HG02981 (cell line): ENCODE measurements at regions not wholly inside any gene's neighbourhood (a gene's known extent, or its start where the extent isn't known, plus 50 kb on each side); places are given as distances from the start of the nearest gene placed in this dataset.

Experiments used
- ATAC-seq: cut with Tn5 transposase; IDR thresholded peaks from one replicate; pipeline ENCODE4 v1.9.1; 2021; ENCODE audit warnings: mild to moderate bottlenecking, moderate library complexity; ENCODE audit not compliant: unreplicated experiment

DNA sequence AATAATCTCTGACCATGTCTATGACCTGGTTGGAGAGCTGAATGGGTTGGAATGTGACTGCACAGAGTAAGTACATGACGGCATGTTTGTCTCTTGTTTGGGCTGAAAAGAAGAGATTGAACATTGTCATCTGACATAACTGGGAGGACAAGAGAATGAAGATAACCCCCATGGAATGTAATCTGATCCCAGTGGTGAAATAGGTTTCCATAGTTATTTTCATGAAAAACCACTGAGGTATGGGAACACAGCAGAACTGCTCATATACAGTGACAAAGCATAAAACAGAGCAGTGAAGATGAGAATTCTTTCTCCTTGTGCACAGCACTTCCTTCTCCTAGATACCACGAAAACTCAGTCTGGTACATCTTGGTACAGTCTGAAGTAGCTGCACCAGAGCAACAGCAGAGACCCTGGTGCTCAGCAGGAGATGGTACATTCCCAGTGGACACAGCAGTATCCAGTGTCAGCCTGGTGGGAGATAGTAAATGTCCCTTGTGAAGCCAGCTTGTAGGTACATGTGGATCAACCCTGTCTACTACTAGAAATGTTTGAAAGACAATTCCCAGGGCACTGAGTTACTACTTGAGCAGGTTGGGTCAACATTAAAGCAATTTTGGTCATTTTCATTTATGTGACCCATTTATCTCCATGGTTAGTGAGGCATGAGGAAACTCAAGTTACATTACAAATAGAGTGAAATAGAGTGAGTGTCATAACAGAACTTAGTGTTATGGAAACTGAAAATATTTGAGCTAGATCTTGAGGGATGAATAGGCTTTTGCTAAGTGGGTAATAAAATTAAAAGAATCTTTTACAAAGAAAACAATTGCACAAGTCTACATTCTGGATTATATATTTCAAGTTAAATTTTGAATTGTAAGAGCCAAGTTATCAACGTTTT, 178.3 kb downstream of the SUCNR1 start:
- peak; percentile 68 for ATAC-seq

DNA sequence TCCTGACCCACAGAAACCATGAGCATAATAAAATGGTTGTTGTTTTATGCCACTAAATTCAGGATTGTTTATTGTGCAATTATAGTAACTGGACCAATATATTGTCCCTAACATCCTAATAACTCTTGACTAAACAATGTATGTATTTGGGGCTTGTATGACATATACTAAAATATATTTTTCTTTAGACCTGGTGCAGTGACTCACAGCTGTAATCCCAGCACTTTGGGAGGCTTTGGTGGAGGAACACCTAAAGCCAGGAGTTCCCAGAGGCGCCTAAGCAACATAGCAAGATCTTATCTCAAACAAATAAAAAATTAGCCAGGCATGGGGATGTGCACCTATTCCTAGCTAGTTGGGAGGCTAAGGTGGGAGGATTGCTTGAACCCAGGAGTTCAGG, 180.4 kb downstream of the SUCNR1 start:
- ATAC-seq, result no peak

DNA sequence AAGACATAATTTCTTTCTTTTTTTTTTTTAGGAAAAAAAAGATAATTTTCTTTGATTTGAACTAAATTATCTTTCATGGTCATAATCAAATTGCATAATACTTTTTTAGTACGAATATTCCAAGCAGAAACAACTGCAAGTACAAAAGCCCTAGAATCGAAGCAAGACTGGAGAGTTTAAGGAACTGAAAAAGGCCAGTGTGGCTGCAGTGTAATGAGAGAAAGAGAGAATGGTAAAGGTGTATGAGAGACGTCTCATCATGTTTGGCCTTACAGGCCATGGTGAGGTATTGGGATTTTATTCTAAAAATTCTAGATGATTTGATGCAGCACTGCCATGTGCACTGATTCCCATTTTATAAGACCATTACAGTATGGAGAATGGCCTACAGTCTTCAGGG, 180.9 kb downstream of the SUCNR1 start:
- ATAC-seq, result no peak

DNA sequence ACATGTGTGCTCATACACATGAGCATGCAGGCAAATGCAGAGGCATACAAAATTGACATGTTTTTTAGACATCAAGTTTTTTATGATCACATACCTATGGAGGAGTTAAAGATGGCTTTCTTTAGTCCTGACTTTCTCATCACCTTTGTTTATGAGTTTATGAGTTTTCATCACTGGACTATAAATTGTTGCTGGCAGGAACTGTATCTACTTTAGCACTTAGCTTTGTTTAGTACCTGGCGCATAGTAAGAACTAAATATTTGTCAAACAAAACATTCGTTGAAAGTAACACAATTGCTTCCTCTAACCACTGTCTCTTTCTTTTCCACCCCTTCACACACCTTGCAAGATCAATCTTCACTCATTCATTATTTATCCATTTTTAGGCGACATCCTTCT, 182.6 kb downstream of the SUCNR1 start:
- no peak for ATAC-seq

DNA sequence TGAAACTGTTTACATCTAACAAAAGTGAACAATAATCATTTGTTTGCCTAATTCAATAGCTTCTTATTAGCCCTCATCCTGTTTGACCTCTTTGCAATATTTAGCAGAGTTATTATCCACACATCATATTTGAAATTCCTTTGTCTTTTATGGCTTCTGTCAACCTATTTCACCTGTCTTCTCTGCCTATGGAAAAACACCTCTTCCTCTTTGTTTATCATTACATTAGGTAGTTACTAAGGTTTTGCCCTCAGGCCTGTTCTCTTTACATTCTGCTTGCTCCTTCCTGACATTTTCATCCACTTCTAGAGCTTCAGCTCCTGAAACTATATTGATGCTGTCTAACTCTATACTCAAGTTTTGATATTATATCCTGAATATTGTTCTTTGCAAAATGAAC, 183.0 kb downstream of the SUCNR1 start:
- ATAC-seq, result no peak

DNA sequence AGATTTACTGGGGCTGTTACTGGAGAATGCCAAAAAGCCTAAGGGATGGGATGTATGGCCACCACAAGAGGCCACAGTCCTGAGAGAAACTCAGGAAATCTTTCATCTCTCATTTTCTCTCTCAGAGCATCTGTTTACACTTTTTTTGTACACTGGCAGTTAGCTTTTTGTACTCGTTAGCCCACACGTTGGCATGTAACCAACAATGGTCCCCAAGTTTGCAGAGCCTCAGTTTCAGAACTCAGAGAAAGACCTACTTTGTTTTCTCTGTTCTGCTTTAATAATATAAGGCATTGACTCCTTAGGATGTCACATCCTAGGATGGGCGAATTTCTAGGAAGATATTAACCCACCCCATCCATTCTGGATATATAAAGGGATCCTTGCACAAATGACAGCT, 183.5 kb downstream of the SUCNR1 start:
- ATAC-seq, result no peak

DNA sequence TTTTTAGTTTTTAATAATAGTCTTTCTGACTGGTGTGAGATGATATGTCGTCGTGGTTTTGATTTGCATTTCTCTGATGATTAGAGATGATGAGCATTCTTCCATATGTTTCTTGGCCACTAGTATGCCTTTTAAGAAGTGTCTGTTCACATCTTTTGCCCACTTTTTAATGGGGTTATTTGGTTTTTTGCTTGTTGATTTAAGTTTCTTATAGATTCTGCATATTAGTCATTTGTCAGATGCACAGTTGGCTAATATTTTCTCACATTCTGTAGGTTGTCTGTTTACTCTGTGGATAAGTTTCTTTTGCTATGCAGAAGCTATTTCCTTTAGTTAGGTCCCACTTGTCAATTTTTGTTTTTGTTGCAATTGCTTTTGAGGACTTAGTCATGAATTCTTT, 185.4 kb downstream of the SUCNR1 start:
- no peak for ATAC-seq

DNA sequence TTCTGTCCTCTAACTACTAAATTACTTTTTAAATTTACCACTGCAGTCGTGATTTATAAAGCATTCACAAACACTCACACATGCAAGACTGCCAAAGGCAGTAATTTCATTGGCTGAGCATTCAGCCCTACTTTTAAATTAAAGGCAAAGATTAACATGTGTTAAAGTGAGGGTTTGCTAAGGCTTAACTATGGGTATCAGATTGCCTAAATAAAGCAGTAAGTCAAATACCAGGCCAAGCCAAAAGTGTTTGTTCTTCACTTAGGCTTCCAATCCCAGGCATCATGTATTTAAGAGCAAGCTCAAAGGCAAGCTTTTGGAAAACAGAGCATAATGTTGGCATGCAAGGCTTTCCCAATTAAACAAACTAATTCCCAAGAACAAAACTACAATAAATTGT, 187.3 kb downstream of the SUCNR1 start:
- ATAC-seq, result no peak

DNA sequence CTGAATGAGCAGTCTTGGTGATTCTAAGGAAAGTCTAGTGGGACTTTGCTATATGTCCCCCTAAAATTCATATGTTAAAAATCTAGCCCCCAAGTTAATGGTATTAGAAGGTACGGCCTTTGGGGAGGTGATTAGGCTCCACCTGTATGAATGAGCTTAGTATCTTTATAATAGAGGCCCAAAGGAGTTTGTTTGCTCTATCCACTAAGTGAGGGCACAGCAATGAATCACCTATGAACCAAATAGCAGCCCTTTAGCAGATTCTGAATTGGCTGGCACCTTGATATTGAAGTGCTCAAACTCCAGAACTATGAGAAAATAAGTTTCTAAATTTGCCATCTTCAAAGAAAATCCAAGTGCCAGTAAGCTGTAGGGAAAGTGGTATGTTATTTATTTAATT, 187.9 kb downstream of the SUCNR1 start:
- no peak for ATAC-seq

DNA sequence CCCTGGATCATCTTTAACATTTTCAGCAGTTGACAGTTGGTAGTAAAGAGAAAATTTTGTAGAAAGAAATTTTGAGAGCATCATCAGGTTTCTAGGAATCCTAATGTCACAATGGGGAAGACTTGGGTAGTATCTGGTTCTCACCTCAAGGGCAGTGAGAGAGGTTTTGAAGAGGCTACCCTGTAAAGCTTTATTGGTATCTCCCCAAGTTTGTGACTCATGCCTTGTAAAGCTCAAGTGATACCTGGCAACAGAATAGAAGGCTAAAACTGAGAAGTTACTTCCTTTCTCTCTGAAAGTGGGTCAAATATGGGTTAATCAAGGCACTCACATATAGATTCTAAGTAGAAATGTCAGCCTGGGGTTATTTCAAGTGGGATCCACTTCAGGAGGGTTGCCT, 196.4 kb downstream of the SUCNR1 start:
- no peak for ATAC-seq

DNA sequence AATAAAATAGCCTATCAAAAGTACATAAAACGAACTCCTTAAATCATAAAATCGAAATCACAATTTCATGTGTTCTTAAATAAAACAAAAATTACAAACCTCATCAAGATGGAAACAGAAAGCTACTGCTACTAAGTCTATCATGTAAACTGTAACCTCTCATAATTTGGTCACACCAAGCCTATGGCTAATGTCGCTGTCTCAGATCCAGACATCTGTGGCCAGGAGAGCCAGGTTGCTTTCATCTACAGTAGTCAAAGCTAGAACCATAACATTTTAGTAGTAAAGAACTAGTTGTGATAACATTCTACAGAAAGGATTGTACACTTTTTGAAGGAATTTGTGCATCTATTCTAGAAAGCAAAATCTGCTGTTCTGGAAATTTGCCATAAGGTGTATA, 197.4 kb upstream of the MBNL1 start:
- no peak for ATAC-seq

DNA sequence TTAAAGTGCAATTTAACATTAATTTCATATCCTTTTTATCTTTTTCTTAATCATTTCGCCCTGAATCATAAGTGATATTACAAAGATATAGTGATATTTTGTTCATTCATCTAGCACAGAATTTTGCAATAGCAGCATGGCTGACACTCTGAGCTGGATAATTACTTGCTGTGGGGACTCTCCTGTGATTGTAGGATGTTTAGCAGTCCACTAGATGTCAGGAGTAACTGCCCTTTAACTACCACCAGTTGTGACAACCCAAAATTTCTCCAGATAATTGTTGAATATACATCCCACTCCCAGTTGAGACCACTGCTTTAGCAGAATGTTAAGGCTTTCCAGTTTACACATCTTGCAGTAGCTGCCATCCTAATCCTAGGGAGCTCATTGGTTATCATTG, 196.8 kb upstream of the MBNL1 start:
- ATAC-seq, result peak; percentile 63

DNA sequence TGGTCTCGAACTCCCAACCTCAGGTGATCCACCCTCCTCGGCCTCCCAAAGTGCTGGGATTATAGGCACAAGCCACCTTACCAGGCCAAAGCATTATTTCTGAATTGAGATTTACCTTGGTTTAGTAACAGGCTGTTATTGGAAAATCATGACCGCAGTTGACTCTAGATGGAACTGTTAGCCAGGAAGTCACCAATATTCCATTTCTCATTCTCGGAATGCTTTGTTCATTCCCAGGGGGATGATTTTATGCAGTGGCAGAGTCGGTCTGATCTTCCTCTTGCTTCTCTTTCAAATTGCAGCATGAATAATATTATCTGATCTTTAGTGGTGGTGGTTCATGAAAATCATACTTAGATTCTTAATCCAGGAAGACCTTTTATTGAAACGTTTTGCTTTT, 195.5 kb upstream of the MBNL1 start:
- no peak for ATAC-seq

DNA sequence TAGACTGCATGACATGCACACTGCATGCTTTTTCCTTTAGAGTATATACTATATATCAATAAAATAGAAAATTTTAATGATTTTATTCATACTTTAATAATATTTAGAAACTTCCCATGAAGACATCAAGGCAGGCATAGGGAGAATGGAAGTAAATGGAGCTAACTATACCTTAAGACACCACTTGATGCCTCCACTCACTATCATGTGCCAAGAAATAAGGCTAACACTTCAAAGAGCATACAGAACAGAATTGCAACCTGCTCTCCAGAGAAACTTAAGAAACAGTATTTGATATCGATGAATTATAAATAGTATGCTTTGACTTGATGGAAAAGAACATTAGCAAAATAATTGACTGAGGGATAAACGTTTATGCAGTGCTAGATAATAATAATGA, 192.6 kb upstream of the MBNL1 start:
- no peak for ATAC-seq

DNA sequence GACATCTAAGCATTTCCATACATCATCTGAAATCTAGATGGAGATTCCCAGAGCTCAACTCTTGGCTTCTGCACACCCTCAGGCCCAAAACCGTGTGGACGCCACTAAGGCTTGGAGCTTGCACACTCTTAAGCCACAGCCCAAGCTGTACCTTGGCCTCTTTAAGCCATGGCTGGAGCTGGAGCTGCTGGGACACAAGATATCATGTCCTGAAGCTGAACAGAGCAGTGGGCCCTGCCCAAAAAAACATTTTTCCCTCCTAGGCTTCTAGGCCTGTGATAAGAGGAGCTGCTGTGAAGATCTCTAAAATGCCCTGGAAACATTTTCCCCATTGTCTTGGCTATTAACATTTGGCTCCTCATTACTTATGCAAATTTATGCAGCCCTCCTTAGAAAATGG, 188.7 kb upstream of the MBNL1 start:
- ATAC-seq, result no peak

DNA sequence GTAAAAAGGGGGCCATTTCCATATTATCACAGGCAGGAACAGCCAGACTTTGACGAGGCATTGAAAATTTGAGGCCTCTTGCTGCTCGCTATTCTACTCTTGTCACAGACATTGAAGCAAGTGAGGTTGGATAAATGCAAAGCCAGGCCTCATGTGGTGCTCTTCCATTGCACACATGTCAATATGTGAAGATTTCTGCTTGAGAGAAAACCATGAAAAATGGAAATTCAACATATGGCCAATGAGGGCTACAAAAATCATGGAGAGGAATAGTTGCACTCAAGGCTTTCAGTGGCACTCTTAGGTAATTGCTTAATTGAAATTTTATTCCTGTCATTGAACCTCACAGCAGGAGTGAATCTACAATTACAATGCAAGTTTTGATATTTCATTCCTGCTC, 185.6 kb upstream of the MBNL1 start:
- ATAC-seq, result no peak

DNA sequence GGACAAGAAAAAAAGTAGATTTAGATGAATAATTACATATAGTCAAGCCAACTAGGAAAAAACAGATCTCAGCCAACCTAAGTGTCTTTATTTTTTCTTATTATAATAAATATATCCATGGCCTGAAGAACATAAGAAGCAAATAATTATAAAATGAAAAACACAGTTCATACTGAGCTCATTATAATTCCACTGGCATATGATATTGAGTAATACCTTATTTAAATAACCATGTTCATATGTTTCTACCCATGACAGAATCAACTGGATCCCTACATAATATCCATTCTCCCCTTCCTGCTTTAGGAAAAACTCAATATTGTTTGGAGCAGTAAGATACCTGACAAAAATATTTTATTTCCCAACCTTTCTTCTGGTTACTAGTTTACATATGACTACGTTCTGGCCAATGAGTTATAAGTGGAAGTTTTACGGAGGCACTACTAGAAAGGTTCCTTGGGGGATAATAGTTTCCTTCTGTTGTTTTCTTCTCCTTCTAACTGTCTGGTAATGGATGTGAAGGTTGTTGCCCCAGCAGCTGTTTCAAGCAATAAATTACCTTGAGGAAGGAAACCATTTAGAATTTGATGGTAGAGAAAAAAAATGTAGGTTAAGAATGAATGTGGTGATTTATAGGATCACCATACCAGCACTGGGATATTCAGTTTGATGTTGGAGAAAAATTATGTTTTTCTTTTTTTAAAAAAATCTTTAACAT, 184.1 kb upstream of the MBNL1 start:
- no peak for ATAC-seq

DNA sequence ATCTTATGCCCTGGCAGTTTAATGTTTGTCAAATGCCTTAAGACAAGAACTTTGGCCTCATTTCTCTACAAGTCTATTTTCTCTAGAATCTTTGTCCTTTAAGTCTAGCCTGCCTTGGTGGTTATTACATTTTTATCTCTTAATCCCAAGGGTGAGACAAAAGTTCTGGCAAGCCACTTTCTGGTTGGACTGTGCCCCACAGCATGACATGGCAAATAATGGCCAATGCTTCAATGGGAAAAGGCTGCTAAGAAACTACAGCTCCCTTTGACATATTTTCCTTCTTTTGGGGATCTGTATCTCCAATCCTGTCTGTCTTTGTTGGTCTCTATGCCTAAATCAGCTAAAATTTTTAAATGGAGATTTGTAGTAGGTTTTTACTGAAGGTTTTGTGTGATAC, 181.6 kb upstream of the MBNL1 start:
- no peak for ATAC-seq

DNA sequence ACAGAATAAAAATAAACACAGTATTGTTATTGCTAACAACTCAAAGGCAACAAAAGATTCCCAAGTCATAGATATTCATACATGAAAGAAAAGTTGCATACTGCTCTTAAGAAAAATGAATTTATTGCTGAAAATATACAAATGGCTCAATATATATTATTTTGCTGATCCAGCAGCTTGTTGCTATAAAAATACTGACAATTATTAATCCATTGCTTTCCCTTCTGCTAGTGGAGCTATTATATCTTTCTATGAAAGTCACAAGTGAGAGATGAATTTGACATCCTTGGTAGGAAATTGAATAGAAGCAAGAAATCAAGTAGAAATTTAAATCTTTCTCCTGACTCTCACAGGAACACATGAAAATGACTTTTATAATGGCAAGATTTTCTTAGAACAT, 179.2 kb upstream of the MBNL1 start:
- ATAC-seq, result no peak

DNA sequence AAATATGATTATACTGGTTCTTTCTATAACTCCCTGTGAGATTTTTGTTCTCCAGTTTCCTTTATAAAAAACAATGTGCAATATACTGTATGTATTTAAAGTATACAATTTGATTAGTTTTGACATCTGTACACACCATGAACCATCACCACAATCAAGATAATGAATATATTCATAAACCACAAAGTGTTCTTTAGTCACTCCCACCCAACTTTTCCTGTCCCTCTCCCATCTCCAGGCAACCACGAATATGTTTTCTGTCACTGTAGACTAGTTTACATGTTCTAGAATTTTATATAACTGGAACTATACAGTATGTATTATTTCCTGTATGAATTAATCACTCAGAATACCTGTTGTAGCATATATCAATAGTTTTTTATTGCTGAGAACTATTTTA, 177.0 kb upstream of the MBNL1 start:
- ATAC-seq, result no peak

DNA sequence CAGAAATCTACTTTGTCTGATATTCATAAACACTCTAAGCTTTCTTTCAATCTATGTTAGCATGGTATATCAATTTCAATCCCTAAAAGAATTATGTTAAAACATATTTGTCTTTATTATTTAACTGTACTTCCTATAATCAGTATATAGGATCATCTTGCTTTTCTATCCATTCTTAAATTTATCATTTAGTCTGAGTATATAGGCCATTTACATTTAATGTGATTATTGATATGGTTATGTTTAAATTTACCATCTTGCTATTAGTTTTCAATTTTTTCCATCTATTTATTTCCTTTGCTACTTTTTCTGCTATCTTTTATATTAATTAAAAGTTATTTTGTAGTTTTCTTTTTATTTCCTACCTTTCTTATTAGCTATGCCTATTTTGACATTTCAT, 174.8 kb upstream of the MBNL1 start:
- ATAC-seq, result no peak

DNA sequence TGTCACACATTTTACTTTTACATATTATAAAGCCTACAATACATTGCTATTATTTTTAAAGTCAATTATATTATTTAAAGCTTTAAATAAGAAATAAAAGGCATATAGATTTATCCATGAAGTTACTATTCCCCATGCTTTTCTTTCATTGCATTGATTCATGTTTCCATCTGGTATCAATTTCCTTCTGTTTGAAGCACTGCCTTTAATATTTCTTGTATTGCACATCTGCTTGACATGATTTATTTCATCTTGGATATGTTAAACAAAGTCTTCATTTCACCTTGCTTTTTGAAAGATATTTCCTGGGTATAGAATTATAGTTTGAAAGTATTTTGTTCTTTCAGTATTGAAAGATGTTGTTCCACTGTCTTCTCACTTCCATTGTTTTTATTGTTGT, 174.3 kb upstream of the MBNL1 start:
- no peak for ATAC-seq
